ENCODE measurements at regions not wholly inside any gene's neighbourhood (a gene's known extent, or its start where the extent isn't known, plus 50 kb on each side); places are given as distances from the start of the nearest gene placed in this dataset.

DNA sequence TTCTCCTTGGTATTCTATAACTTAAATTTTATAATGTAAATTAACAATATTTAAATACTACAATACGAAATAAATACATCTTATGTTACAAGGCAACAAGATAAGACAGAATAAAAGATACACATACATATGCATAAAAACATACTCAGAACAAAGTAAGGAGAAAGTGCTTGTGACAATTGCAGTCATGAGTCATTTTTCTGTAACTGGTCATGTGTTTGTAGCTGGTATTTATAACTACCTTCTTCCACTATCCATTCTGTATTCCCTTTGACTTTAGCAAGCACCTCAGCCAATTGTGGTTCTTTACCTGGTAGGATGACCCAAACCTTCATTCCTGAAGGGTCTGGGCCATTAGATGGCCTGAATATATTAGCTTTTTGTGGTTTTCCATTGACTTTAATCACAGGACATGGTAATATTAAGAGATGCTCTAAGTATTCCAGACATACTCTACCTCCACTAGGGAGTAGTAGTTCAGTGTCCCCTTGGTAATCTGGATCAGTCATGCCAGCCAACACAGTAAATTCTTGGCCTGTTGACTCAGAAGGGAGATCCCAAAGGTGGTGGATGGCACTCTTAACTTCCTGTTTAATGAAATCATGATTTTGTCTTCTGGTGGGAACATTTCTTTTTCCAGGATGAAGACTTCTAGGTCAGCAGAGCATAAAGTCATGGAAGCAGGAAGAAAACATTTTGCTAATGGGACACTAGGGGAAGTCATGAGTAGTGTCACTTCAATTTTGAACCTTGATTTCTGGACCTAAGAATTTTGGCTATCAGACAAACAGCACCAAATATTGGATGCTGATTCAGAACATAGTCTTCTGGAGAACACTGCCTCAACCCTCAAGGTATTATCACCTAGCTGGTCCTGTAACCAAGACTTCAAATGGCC lies 733.7 kb upstream of the IGFBP3 start:
- no peak for TF ChIP-seq FOXP2 (optimal IDR thresholded peaks at IDR 0.05; ENCODE audit: control extremely low read depth, extremely low read length, insufficient read depth)
- no peak for TF ChIP-seq EZH2 (IDR thresholded peaks at IDR 0.05)

Measured in SK-N-MC (cell line).